ENCODE measurements at regions not wholly inside any gene's neighbourhood (a gene's known extent, or its start where the extent isn't known, plus 50 kb on each side); places are given as distances from the start of the nearest gene placed in this dataset.

- TF ChIP-seq CTCF (IDR thresholded peaks at IDR 0.05; ENCODE audit: borderline replicate concordance, extremely low read depth, low read length, poor library complexity, severe bottlenecking), result no peak
- no peak for TF ChIP-seq EZH2 (IDR thresholded peaks at IDR 0.05; ENCODE audit: borderline replicate concordance, low read depth, low read length, severe bottlenecking)
These were observed 184.4 kb downstream of the C1orf94 start for GRCh38 chr1:34361121-34361520.

Data from DND-41 (cell line).